GM10248 (cell line): ENCODE measurements at regions not wholly inside any gene's neighbourhood (a gene's known extent, or its start where the extent isn't known, plus 50 kb on each side); places are given as distances from the start of the nearest gene placed in this dataset.
"Not testable (repeated sequence)": the region's sequence is repeated elsewhere in the genome, so short reads cannot be mapped to it uniquely, and the experiment has no call there.

Source experiments
- CTCF ChIA-PET: fragments of 300-600 bp; sonication (Branson Sonifier 250); formaldehyde crosslinking; extraction: SDS; loops from one replicate; lab custom pipeline; 2021; ENCODE audit warnings: antibody characterized with exemption; lab: Yijun Ruan, JAX
- POLR2A ChIA-PET: fragments of 350-650 bp; sonication (Branson Sonifier 250); formaldehyde crosslinking; extraction: SDS; loops from one replicate; lab custom pipeline; 2020; ENCODE audit warnings: antibody characterized with exemption; lab: Yijun Ruan, JAX
- DNase-seq: peaks from one replicate; pipeline ENCODE4 v3.0.0; 2012; ENCODE audit errors: extremely low spot score
- TF ChIP-seq, protein P1 (sequence below): IDR thresholded peaks from 2 replicates; pipeline ENCODE4 v1.5.1; 2012; ENCODE audit warnings: mild to moderate bottlenecking, low read depth; ENCODE audit errors: extremely low read depth, missing control alignments, control extremely low read depth

DNA sequence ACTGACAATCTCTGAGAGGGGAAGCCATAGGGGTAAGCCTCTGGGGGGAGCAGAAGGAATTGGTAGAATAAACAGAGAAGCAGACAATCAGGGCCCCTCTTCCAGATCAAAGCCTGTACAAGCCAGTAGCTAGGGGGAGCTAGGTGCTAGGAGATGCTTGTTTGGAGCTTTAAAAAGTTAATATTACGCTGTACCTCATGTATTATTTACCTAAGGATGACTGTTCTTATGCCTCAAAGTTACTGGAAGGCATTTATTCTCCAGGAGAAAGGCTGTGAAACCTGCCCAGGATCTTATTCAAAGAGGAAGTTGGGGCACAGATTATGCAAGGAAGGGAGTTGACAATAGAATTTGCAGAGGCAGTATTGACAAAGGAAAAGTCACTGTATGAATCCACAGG is 111.8 kb upstream of the SLC35F1 start:
- DNase-seq: no peak
- TF ChIP-seq, protein P1, sequence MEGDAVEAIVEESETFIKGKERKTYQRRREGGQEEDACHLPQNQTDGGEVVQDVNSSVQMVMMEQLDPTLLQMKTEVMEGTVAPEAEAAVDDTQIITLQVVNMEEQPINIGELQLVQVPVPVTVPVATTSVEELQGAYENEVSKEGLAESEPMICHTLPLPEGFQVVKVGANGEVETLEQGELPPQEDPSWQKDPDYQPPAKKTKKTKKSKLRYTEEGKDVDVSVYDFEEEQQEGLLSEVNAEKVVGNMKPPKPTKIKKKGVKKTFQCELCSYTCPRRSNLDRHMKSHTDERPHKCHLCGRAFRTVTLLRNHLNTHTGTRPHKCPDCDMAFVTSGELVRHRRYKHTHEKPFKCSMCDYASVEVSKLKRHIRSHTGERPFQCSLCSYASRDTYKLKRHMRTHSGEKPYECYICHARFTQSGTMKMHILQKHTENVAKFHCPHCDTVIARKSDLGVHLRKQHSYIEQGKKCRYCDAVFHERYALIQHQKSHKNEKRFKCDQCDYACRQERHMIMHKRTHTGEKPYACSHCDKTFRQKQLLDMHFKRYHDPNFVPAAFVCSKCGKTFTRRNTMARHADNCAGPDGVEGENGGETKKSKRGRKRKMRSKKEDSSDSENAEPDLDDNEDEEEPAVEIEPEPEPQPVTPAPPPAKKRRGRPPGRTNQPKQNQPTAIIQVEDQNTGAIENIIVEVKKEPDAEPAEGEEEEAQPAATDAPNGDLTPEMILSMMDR: no peak
- ChIA-PET CTCF (interaction anchor here (0.7 to 2.8 kb wide), 3 partner anchors 9 to 19 kb away, joined by 3 to 13 read pairs (median 4); no protein-coding TSS in a partner anchor), POLR2A (no interaction called here)

DNA sequence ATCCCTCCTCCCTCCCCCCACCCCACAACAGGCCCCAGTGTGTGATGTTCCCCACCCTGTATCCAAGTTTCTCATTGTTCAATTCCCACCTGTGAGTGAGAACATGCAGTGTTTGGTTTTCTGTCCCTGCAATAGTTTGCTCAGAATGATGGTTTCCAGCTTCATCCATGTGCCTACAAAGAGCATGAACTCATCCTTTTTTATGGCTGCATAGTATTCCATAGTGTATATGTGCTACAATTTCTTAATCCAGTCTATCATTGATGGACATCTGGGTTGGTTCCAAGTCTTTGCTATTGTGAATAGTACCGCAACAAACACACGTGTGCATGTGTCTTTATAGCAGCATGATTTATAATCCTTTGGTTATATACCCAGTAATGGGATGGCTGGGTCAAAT is 108.2 kb upstream of the SLC35F1 start:
- DNase-seq, POLR2A ChIA-PET: not testable (repeated sequence)
- CTCF ChIA-PET: interaction anchor here (1.3 kb wide), 1 partner anchor 15 kb away, joined by 3 read pairs; no protein-coding TSS in a partner anchor

DNA sequence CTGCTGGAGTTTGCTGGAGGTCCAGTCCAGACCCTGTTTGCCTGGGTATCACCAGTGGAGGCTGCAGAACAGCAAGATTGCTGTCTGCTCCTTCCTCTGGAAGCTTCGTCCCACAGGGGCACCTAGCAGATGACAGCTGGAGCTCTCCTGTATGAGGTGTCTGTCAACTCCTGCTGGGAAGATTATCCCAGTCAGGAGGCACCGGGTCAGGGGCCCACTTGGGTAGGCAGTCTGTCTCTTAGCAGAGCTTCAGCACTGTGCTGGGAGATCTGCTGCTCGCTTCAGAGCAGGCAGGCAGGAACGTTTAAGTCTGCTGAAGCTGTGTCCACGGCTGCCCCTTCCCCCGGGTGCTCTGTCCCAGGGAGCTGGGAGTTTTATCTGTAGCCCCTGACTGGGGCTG is 96.8 kb upstream of the SLC35F1 start:
- ChIA-PET CTCF (no interaction called here), POLR2A (no interaction called here)
- TF ChIP-seq, protein P1: no peak
- DNase-seq: no peak

DNA sequence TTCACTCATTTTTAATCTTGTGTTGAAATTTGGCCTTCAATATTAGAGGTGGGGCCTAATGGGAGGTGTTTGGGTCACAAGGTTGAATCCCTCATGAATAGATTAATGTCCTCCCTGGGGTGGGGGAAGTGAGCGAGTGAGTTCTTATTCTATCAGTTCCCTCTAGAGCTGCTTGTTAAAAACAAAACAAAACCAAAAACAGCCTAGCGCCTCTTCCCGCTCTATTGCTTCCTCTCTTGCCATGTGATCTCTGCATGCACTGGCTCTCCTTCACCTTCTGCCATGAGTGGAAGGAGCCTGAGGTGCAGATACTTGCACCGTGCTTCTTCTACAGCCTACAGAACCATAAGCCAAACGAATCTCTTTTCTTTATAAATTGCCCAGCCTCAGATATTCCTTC is 89.6 kb upstream of the SLC35F1 start:
- TF ChIP-seq, protein P1: no peak
- DNase-seq: no peak
- ChIA-PET POLR2A (no interaction called here), CTCF (no interaction called here)

DNA sequence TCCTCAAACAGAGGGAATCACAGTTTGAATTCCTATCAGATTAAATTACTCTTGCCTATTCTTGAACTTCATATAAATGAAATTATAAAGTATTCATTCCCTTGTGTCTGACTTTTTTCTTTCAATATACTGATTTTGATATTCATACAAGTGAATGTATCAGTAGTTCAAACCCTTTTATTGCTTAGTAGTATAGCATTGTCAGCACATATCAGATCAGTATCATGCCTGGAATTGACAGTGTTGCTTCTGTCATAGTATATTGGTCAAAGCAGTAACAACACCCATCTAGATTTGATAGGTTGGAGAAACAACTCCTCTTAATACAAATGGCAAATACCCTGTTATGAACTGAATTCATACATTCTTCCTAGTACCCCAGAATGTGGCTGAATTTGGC is 89.1 kb upstream of the SLC35F1 start:
- POLR2A ChIA-PET: no interaction called here

DNA sequence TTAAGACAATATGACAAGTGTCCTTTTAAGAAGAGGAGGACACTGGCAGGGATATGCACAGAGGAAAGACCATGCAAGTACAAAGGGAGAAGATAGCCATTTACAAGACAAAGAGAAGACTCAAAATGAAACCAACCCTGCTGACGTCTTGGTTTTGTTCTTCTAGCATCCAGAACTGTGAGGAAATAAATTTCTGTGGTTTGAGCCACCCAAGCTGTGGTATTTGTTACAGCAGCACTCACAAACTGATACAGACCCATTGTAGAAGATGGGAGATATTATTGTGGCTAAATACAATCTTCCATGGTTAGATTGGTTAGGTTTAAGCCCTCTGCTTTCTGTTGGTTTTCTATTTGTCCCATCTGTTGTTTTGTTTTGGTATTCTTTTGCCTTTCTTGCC is 88.6 kb upstream of the SLC35F1 start:
- DNase-seq: no peak
- TF ChIP-seq, protein P1: no peak
- POLR2A ChIA-PET: no interaction called here
- CTCF ChIA-PET: no interaction called here

More for the DNA sequence above, 89.1 kb upstream of the SLC35F1 start:
- TF ChIP-seq, protein P1: no peak
- no peak for DNase-seq
- CTCF ChIA-PET: no interaction called here

DNA sequence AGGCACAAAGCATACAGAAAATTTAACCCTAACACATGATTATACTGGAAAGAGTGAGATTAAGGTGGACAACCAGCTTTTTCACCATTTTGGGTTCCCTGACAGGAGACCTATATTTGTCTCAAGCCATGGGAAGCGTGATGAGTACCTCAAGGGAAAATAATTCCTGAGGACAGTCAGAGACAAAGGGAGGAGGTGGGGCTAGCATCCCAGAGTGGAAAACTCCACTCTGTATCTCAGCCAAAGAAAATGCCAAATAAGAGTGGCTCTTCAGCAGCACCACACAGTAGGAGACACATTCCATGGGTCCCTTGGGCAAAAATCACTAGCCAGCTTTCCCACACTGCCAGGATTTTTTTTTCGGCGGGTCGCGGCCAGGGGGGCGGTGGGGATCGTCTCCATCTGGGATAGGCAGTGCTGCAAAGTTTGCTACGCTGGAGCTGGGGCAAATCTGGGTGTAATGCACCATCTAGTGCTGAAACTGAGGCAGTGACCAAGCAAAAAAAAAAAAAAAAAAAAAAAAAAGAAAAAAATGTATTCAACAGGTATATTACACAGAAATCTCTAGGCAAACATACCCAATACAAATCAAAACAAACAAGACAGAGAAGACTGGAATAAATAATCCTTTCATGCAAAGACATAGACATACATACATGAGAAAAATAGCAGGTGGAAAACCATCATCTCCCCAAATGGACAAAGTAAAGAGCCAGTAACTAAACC is 77.3 kb upstream of the SLC35F1 start:
- TF ChIP-seq, protein P1: peak; percentile 28
- ChIA-PET CTCF (interaction anchor here (0.8 to 2.4 kb wide), 12 partner anchors 10 to 483 kb away, joined by 3 to 19 read pairs (median 3); no protein-coding TSS in a partner anchor), POLR2A (no interaction called here)
- peak; percentile 37 for DNase-seq
